WI38 (cell line): ENCODE measurements at regions not wholly inside any gene's neighbourhood (a gene's known extent, or its start where the extent isn't known, plus 50 kb on each side); places are given as distances from the start of the nearest gene placed in this dataset.

ENCODE experiments used
- H3K4me3 ChIP-seq: 2 replicates; pipeline ENCODE4 v1.5.1; 2011; ENCODE audit warnings: low read depth, mild to moderate bottlenecking, control low read depth, low read length
- CTCF ChIP-seq: IDR thresholded peaks from 2 replicates; pipeline ENCODE4 v1.5.1; 2012; ENCODE audit warnings: low read depth, mild to moderate bottlenecking, control low read depth, low read length

- no peak overlapping the region for H3K4me3 ChIP-seq
- no peak for TF ChIP-seq CTCF
Observed at GRCh38 chr13:106390367-106390766, 145.1 kb downstream of the EFNB2 start.

- no peak overlapping the region for H3K4me3 ChIP-seq
- no peak for TF ChIP-seq CTCF
Observed at GRCh38 chr13:106385654-106386053, 149.8 kb downstream of the EFNB2 start.

GRCh38 chr13:106384516-106384915 lies 150.9 kb downstream of the EFNB2 start:
- H3K4me3 ChIP-seq, result no peak overlapping the region
- no peak for TF ChIP-seq CTCF

- H3K4me3 ChIP-seq, result no peak overlapping the region
- TF ChIP-seq CTCF, result no peak
Observed at GRCh38 chr13:106383791-106384190, 151.7 kb downstream of the EFNB2 start.

GRCh38 chr13:106382534-106382933 lies 152.9 kb downstream of the EFNB2 start:
- TF ChIP-seq CTCF, result no peak
- no peak overlapping the region for H3K4me3 ChIP-seq

GRCh38 chr13:106381091-106381490 lies 154.4 kb downstream of the EFNB2 start:
- no peak for TF ChIP-seq CTCF
- H3K4me3 ChIP-seq, result no peak overlapping the region

GRCh38 chr13:106377931-106378662 lies 157.4 kb downstream of the EFNB2 start:
- no peak for TF ChIP-seq CTCF
- no peak overlapping the region for H3K4me3 ChIP-seq
